ENCODE measurements at regions not wholly inside any gene's neighbourhood (a gene's known extent, or its start where the extent isn't known, plus 50 kb on each side); places are given as distances from the start of the nearest gene placed in this dataset.
"Not testable (repeated sequence)": the region's sequence is repeated elsewhere in the genome, so short reads cannot be mapped to it uniquely, and the experiment has no call there.

GRCh38 chr6:125549202-125549884 lies 200.1 kb upstream of the HEY2 start:
- DNase-seq, result no peak

GRCh38 chr6:125550892-125551291 lies 198.5 kb upstream of the HEY2 start:
- no peak for DNase-seq

GRCh38 chr6:125552819-125553218 lies 196.6 kb upstream of the HEY2 start:
- no peak for DNase-seq

GRCh38 chr6:125554456-125554855 lies 195.0 kb upstream of the HEY2 start:
- DNase-seq, result no peak

GRCh38 chr6:125558241-125558843 lies 191.1 kb upstream of the HEY2 start:
- DNase-seq, result no peak

GRCh38 chr6:125558907-125559306 lies 190.5 kb upstream of the HEY2 start:
- no peak for DNase-seq

- DNase-seq, result no peak
Measured at GRCh38 chr6:125562156-125562555, 187.3 kb upstream of the HEY2 start.

GRCh38 chr6:125564941-125565340 lies 184.5 kb upstream of the HEY2 start:
- DNase-seq, result no peak

GRCh38 chr6:125567407-125567806 lies 182.0 kb upstream of the HEY2 start:
- no peak for DNase-seq

- DNase-seq, result no peak
Measured at GRCh38 chr6:125568609-125569008, 180.8 kb upstream of the HEY2 start.

GRCh38 chr6:125570526-125570925 lies 178.9 kb upstream of the HEY2 start:
- DNase-seq, result no peak

- no peak for DNase-seq
Measured at GRCh38 chr6:125571207-125571755, 178.2 kb upstream of the HEY2 start.

GRCh38 chr6:125574604-125575003 lies 174.8 kb upstream of the HEY2 start:
- no peak for DNase-seq

GRCh38 chr6:125577124-125577662 lies 172.2 kb upstream of the HEY2 start:
- no peak for DNase-seq

- no peak for DNase-seq
Measured at GRCh38 chr6:125584468-125584939, 164.9 kb upstream of the HEY2 start.

- no peak for DNase-seq
Measured at GRCh38 chr6:125585470-125585869, 164.0 kb upstream of the HEY2 start.

- no peak for DNase-seq
Measured at GRCh38 chr6:125586074-125586473, 163.4 kb upstream of the HEY2 start.

GRCh38 chr6:125586605-125587004 lies 162.8 kb upstream of the HEY2 start:
- no peak for DNase-seq

- no peak for DNase-seq
Measured at GRCh38 chr6:125587666-125588632, 161.5 kb upstream of the HEY2 start.

GRCh38 chr6:125591796-125592195 lies 157.6 kb upstream of the HEY2 start:
- DNase-seq, result not testable (repeated sequence)

- no peak for DNase-seq
Measured at GRCh38 chr6:125593746-125594145, 155.7 kb upstream of the HEY2 start.

- no peak for DNase-seq
Measured at GRCh38 chr6:125596020-125596419, 153.4 kb upstream of the HEY2 start.
